ENCODE measurements at regions not wholly inside any gene's neighbourhood (a gene's known extent, or its start where the extent isn't known, plus 50 kb on each side); places are given as distances from the start of the nearest gene placed in this dataset.
A peak's percentile ranks its signal among the peaks of the same experiment; 100 is the strongest.

- DNase-seq = no peak
Observed at GRCh38 chr3:31357451-31357850, 175.3 kb upstream of the STT3B start.

DNA sequence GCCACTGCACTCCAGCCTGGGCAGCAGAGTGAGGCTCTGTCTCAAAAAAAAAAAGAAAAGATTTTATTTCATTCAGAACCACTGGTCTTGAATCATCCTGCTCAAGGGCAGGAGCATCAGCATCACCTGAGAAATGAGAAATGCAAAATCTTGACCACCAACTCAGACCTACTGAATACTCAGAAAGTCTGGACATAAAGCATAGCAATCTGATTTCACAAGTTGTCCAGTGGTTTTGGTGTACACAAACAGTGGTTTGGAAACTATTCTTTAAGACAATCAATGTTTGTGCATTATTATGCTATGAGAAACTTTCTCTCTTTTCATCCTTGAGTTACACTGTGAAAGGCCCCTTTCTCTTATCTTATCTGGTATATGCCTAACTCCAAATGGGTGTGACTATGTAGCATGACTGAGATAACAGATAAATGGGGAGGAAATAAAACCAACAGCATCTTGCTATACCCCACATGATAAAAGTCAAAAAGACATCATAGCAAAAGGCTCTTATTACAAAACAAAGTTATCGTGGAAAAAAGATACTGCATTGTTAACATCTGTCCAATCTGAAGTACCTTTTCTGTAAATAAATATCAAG lies 174.2 kb upstream of the STT3B start:
- DNase-seq = no peak

DNA sequence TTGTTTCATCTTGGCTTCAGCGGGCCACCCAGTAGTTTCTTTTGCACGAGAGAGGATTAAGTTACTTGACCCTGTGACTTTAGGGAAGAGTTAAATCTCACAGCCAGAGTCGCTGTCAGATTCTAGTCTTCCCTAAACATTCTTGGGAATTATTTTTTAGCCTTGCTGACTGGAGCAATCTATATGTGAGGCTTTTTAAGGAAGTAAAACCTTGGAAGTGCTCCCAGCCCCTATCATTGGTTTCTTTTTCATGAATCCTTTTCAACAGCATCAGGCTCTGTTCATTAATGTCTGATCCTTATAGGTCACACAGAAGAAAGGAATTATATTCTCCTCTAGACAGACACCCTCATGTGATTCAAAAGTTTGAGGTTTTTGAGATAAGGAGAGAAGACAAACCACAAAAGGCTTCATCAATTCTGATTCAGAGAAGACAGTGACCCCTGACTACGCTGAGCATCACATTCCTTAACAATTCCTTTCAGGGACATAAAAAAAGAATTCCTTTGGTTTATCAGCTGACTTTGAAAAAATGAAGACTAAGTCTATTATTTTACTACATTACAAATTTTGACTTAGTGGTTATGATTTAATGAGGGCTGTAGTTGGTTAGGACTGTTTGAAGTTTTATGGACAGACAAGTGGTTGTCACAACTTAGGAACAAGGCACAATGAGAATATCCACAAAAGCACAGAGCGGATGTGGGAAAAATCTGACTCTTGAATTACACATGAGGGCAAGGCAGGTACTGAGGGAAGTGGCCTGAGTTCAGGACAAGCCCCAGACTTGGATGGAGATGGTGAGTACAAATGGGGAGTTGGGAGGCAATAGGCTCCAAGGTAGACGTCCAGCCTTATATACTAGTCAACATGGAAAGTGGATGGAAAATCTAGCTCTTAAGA lies 171.1 kb upstream of the STT3B start:
- DNase-seq = no peak

DNA sequence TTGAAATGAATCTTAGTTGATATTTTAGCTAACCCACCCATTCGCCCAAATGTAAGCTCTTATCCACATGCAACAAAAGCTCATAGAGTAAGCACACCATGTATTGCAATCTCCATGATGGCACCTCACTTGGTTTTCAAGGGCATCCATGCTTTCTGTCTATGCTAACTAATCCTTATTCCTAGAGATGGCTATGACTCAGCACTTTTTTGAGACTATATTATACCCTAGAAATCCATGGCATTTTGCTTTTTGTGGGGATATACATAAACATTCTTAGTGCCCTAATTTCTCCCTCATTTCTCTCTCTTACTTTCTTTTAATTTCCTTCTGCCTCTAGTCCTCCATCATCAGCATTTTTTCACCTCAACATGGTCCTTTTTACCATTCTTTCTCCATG lies 168.5 kb upstream of the STT3B start:
- DNase-seq = no peak

- DNase-seq = no peak
Observed at GRCh38 chr3:31364711-31365110, 168.0 kb upstream of the STT3B start.

DNA sequence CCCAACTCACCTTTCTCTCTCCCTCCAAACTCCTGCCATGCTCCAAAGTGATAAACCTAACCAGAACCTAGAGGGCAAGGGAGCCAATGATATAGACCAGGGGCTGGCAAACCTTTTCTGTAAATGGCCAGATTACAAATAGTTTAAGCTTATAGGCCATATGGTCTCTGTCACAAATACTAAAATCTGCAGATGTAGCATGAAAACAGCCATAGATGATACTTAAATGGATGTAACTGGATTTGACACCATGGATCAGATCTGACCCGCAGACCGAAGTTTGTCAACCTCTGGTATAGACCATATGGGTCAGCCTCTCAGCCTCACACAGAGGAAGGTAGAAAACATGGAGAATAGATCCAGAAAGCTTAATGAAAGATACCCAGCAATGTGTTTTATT lies 165.2 kb upstream of the STT3B start:
- DNase-seq = no peak

DNA sequence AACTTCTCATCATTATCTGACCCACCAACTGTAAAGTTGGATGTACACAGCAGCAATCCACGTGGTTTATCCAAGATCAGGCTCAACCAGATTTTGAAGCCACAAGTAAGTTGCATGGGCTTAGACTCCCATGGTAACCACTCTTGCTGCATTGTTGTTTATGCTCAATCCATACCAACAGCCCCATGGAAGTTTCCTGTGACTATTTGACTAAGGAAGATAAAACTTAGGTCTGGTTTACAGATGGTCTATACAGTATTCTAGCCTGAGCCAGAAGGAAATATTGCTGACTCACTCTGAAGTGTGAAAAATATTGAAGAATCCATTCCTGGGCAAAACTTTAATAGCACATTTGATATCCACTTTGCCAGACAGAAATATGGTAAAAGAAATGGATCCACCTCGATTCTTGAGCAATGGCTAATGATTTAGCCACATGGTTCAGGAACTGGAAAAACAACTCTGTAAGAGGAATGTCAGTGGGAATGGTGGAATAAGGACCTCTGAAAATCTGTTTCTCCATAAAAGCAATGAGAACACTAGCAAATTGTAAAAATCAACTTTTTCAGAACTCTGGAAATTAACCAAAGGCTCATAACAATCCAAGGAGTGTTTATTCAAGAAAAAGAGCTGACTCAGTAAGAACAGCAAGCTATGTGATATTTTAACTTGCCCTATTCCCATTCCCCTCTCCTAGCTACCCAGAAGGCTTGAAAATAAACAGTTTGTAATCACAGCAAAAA lies 162.9 kb upstream of the STT3B start:
- DNase-seq = no peak

- DNase-seq = no peak
Observed at GRCh38 chr3:31370380-31370666, 162.4 kb upstream of the STT3B start.

DNA sequence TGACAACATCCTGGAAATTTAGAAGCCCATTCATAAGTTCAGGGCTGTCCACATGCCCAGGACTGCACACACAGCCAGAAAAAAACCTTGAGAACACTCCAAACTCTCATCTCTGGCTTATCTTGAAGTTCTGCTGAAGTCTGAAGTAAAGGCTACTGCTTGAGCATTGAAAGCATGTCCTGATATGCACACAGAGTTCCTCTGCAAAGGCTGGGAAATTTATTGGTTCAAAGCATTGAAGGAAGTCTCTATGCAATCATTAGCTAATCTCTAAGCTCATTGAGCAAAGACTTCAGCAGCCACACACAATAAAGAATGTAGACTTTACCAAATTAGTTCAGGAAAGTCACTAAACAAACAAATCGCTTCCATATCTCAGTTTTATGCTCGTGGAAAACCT lies 162.0 kb upstream of the STT3B start:
- no peak for DNase-seq

GRCh38 chr3:31371484-31372177 lies 161.1 kb upstream of the STT3B start:
- DNase-seq = no peak

DNA sequence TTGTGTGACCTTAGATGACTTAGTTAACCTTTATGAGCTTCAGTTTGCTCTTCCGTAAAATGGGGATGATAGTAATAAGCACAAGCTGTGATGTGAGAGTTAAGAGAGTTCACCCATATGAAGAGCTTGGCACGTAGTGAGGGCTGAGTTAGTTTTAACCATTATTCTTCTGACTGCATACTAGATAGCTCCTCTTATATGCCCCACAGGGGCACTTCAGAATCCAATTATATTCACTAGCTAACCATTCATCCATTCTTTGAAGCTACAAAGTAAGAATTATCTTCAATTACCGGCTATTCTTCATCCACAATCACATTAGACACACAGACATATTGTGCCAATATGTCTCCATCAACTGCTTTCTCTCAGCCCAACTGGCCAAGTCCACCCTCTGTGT lies 159.0 kb upstream of the STT3B start:
- DNase-seq = no peak

GRCh38 chr3:31377045-31377642 lies 155.6 kb upstream of the STT3B start:
- peak in 1 of 2 donors; percentile 27 for DNase-seq

DNA sequence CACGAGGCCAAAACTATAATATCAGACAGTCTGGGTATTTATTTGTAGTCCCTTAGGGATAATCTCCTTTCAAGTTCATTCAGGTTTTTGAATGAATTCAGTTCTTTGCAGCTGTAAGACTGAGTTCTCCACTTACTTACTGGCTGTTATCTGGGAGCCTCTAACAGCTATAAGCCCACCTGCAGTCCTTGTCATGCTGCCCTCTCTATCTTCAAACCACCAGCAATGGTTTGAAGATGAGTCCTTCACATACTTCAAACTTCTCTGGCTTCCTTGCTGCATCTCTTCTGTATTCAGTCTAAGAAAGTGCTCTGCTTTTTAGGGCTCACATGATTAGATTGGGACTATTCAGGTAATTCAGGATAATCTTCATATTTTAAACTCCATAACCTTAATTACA lies 154.5 kb upstream of the STT3B start:
- no peak for DNase-seq

GRCh38 chr3:31379598-31379997 lies 153.1 kb upstream of the STT3B start:
- DNase-seq = no peak

DNA sequence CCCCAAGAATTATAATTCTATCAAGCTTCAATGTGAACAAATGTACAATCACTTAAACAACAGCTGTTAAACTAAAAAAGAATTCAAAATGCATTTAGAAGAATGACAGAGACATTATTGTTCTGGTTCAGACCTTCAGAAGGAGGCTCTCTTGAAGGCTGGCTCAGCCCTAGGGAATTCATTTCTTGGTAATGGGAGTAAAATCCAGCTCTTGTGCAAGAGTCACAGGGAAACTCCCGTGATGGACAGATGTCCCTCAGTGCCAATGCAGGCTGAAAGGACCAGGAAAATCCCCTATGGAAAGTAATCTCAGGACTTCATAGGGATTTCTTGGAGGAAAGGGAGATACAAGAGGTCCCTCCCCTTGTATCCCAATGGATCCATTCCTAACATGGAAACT lies 149.9 kb upstream of the STT3B start:
- no peak for DNase-seq

- DNase-seq = no peak
Observed at GRCh38 chr3:31384117-31384516, 148.6 kb upstream of the STT3B start.

- no peak for DNase-seq
Observed at GRCh38 chr3:31389939-31390338, 142.8 kb upstream of the STT3B start.

DNA sequence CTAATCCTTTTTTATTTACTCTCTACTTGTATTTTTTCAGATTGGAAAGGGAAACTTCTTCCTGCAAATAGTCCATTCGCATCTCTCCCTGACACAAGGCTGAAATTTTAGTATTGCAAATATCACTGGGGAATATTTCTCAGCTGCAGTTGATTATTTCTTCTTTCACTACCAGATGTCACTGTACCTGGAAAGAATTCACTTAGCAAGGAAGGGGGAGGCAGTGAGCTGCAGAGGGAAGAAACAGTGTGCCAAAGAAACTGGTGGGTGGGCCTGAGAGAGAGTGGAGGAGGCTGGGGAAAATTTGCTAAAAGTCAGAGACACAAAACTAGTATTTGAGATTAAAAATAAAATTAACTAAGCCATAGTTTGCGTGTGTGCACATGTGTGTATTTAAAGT lies 142.3 kb upstream of the STT3B start:
- no peak for DNase-seq

DNA sequence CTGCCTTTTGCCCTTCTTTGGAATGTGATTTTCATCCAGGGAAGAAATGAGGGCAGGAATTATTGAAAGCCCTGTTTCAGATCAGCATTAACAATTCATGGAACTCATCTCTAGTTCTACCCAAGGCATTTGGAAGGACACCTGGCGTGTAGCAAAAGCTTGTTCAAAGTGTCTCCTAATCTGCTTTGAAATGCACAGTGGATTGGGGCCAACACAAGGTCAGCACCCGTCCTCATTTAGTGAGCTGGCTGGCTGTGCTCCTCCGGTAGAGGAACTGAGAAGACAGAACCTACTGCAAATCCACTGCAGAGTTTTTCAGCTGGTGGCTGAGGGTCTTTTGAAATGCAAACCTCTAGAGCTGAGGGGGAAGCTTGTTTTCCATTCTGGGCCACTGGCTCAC lies 141.6 kb upstream of the STT3B start:
- DNase-seq = no peak

DNA sequence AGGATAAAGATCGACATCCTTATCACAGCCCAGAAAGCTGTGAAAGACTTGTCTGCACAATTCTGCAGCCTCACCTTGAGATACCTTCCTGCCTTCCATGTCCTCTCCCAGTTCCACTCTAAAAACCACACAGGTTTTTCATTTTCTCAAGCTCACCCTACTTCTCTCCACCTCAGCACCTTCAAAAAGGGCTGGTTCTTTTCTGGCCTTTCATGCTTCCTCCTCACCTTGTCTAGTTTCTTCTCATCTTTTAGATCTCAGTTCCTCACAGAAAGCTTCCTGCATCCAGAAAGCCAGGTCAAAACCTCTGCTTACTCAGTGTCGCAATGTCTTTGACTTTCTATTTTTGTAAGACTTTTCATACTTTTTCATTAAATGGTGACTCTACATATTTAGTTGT lies 140.2 kb upstream of the STT3B start:
- no peak for DNase-seq

GRCh38 chr3:31399271-31399670 lies 133.5 kb upstream of the STT3B start:
- no peak for DNase-seq

DNA sequence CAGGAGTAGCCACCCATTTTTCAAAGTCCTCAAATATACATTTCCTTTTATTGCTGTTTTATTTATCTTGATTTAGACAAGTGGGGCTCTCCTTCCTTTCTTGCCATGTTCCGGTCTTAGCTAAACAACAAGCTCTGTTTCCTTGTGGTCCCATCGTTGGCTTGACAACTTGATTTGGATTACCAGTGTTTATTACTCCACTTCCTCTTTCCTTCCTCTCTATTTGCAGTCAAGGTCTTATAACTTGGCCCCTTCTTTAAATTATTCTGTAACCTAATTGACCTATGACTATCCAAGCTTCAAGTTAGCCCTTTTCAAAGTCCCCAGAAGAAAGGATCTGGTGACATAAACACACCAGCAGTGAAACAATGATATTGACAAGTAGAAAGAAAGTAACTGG lies 130.6 kb upstream of the STT3B start:
- no peak for DNase-seq

DNA sequence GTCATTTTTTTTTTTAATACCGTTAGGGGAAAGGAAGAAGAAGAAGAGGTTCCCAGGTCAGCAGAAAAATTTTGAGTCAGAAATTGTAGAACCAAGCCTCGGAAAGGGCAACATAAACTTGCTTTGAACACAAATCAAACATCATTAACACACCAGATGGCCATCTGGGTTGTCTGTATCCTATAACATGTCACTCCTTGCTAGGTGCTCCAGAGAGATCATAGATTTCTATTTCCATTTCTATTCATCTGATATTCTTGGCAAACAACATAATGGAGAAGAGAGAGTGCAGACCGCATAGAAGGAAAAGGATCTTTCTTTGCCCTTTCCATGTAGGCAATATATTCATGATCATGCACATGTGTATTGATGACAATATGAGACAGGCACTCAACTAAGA lies 129.5 kb upstream of the STT3B start:
- DNase-seq = no peak
